ENCODE measurements at regions not wholly inside any gene's neighbourhood (a gene's known extent, or its start where the extent isn't known, plus 50 kb on each side); places are given as distances from the start of the nearest gene placed in this dataset.
A peak's percentile ranks its signal among the peaks of the same experiment; 100 is the strongest.
"Not testable (repeated sequence)": the region's sequence is repeated elsewhere in the genome, so short reads cannot be mapped to it uniquely, and the experiment has no call there.

DNA sequence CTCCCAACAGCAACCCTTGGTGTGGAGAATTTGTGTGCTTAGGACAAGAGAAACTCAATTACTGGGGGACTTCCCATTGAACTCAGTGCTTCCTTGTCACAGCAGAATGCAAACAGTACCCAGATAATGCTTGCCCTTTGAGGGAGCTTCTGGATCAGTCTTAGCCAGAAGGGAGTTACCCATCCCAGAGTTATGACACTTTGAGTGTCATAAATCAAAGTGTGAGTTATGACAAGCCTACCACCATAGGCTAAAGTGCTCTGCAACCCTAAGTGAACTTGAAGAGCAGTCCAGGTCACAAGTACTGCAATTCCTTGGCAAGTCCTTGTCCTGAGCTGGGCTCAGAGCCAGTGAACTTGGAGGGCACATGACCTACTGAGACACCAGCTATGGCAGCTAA is 1513.9 kb upstream of the PCDH10 start:
- Histone ChIP-seq H3K36me3 (no peaks in the 10 kb centered on the region), H3K4me1 (no peaks in the 10 kb centered on the region), H3K27me3 (no peaks in the 10 kb centered on the region), H3K4me3 (no peak overlapping the region), H3K27ac (no peak overlapping the region), H3K9me3 (peaks cover 0 to 16% (median 0%) of the 10 kb centered on the region in 3 donors)
- TF ChIP-seq CTCF (IDR thresholded peaks at IDR 0.05): no peak
- TF ChIP-seq EP300 (IDR thresholded peaks at IDR 0.05): no peak
- no peak for TF ChIP-seq POLR2AphosphoS5 (IDR thresholded peaks at IDR 0.05)
- TF ChIP-seq POLR2A (IDR thresholded peaks at IDR 0.05): no peak
- no peak for ATAC-seq

- Histone ChIP-seq H3K4me3 (no peak overlapping the region), H3K4me1 (no peaks in the 10 kb centered on the region), H3K9me3 (peaks cover 0 to under 1% (median 0%) of the 10 kb centered on the region in 3 donors), H3K27ac (no peak overlapping the region), H3K36me3 (no peaks in the 10 kb centered on the region), H3K27me3 (no peaks in the 10 kb centered on the region)
- WGBS, 2 donors (ENCODE audit: low coverage in 1 of 2): 71 to 86% methylated on average over 2 of the region's 2 CpGs
- TF ChIP-seq EP300 (IDR thresholded peaks at IDR 0.05) (no peak), POLR2AphosphoS5 (IDR thresholded peaks at IDR 0.05) (no peak), POLR2A (IDR thresholded peaks at IDR 0.05) (no peak), CTCF (IDR thresholded peaks at IDR 0.05) (no peak)
- ATAC-seq: no peak
Measured at GRCh38 chr4:131638781-131639180, 1510.3 kb upstream of the PCDH10 start.

GRCh38 chr4:131644619-131645018 is 1504.5 kb upstream of the PCDH10 start:
- Histone ChIP-seq H3K4me1 (no peaks in the 10 kb centered on the region), H3K4me3 (no peak overlapping the region), H3K27ac (no peak overlapping the region), H3K9me3 (no peaks in the 10 kb centered on the region), H3K27me3 (no peaks in the 10 kb centered on the region), H3K36me3 (no peaks in the 10 kb centered on the region)
- TF ChIP-seq CTCF (IDR thresholded peaks at IDR 0.05) (peak in 1 of 4 experiments; percentile 32), POLR2AphosphoS5 (IDR thresholded peaks at IDR 0.05) (no peak)
- ATAC-seq: no peak
- whole genome bisulfite sequencing, 2 donors (ENCODE audit: low coverage in 1 of 2): 21 to 50% methylated on average over 1 of the region's 1 CpG

DNA sequence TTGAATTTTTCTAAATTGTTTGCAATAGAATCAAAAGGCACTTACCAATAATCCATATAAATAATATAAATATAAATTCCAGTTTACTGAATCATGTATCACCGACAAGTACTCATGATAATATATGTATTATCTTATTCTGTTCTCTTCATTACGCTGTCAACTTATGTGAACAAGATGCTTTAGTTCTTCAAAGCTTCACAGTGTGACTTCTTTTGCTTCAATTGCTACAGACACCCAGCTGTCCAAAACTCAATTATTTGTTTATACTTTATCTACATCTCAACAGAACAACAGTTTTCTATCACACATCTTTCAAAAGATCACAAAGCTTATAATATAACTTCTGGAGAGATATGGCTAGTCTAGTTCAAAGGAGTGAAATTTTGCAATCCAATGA is 1499.9 kb upstream of the PCDH10 start:
- TF ChIP-seq POLR2A (IDR thresholded peaks at IDR 0.05) (no peak), CTCF (IDR thresholded peaks at IDR 0.05) (no peak), EP300 (IDR thresholded peaks at IDR 0.05) (no peak), POLR2AphosphoS5 (IDR thresholded peaks at IDR 0.05) (no peak)
- 92 to 96% methylated on average over 2 of the region's 2 CpGs for WGBS, 2 donors (ENCODE audit: low coverage in 1 of 2)
- no peak for ATAC-seq
- H3K9me3 ChIP-seq: no peaks in the 10 kb centered on the region
- H3K4me1 ChIP-seq: no peaks in the 10 kb centered on the region
- H3K27me3 ChIP-seq: no peaks in the 10 kb centered on the region
- H3K4me3 ChIP-seq: no peak overlapping the region
- H3K27ac ChIP-seq: no peak overlapping the region
- H3K36me3 ChIP-seq: no peaks in the 10 kb centered on the region

GRCh38 chr4:131650951-131651350 is 1498.1 kb upstream of the PCDH10 start:
- Histone ChIP-seq H3K27me3 (no peaks in the 10 kb centered on the region), H3K36me3 (no peaks in the 10 kb centered on the region), H3K4me1 (no peaks in the 10 kb centered on the region), H3K4me3 (no peak overlapping the region), H3K27ac (no peak overlapping the region), H3K9me3 (no peaks in the 10 kb centered on the region)
- TF ChIP-seq POLR2A (IDR thresholded peaks at IDR 0.05) (no peak), CTCF (IDR thresholded peaks at IDR 0.05) (no peak), EP300 (IDR thresholded peaks at IDR 0.05) (no peak), POLR2AphosphoS5 (IDR thresholded peaks at IDR 0.05) (no peak)
- WGBS, 2 donors (ENCODE audit: low coverage in 1 of 2): 67% methylated on average over 1 to 2 of the region's 2 CpGs
- no peak for ATAC-seq

DNA sequence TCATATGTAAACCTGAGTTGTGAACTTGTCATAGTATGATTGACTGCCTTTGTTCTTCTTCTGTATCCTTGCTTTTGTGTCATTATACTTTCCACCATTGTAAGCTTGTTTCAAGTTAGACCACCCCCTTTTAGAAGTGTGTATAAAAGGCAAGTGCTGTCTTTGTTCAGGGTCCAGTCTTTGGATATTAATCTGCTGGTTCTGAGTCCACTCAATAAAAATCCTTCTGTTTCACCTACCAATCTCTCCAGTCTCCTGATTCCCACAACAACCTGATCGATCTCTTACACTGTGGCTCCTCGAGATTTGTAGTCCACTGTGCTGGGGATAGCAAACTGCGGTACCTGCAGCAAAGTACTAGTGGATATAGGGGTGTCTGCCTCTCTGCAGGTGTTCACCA is 1465.8 kb upstream of the PCDH10 start:
- ATAC-seq, H3K36me3 ChIP-seq, H3K27me3 ChIP-seq, H3K4me1 ChIP-seq, H3K27ac ChIP-seq, H3K4me3 ChIP-seq: not testable (repeated sequence)
- peaks cover 0 to 16% (median 0%) of the 10 kb centered on the region in 3 donors for H3K9me3 ChIP-seq
- no CpG with 5 or more reads among the region's 3 CpGs for WGBS, 2 donors (ENCODE audit: low coverage in 1 of 2)

Measured in gastroesophageal sphincter (tissue), 4 donors.